ENCODE measurements at regions not wholly inside any gene's neighbourhood (a gene's known extent, or its start where the extent isn't known, plus 50 kb on each side); places are given as distances from the start of the nearest gene placed in this dataset.
"Not testable (repeated sequence)": the region's sequence is repeated elsewhere in the genome, so short reads cannot be mapped to it uniquely, and the experiment has no call there.

GRCh38 chr5:19229179-19229835 is 758.7 kb downstream of the CDH18 start:
- DNase-seq, result no peak

- no peak for DNase-seq
Measured at GRCh38 chr5:19233573-19233972, 754.4 kb downstream of the CDH18 start.

- DNase-seq, result no peak
Measured at GRCh38 chr5:19235101-19235584, 752.9 kb downstream of the CDH18 start.

GRCh38 chr5:19240170-19240569 is 747.8 kb downstream of the CDH18 start:
- DNase-seq, result no peak

- no peak for DNase-seq
Measured at GRCh38 chr5:19241690-19242089, 746.3 kb downstream of the CDH18 start.

GRCh38 chr5:19246191-19246590 is 741.8 kb downstream of the CDH18 start:
- DNase-seq, result not testable (repeated sequence)

GRCh38 chr5:19247302-19247701 is 740.7 kb downstream of the CDH18 start:
- DNase-seq, result no peak

- DNase-seq, result no peak
Measured at GRCh38 chr5:19256036-19256435, 732.0 kb downstream of the CDH18 start.

- DNase-seq, result no peak
Measured at GRCh38 chr5:19258686-19259085, 729.3 kb downstream of the CDH18 start.

GRCh38 chr5:19261879-19262278 is 726.1 kb downstream of the CDH18 start:
- no peak for DNase-seq

- no peak for DNase-seq
Measured at GRCh38 chr5:19264821-19265220, 723.2 kb downstream of the CDH18 start.

- DNase-seq, result no peak
Measured at GRCh38 chr5:19266791-19267190, 721.2 kb downstream of the CDH18 start.

- DNase-seq, result peak; percentile 15
Measured at GRCh38 chr5:19270153-19270552, 717.8 kb downstream of the CDH18 start.

- DNase-seq, result no peak
Measured at GRCh38 chr5:19274578-19274977, 713.4 kb downstream of the CDH18 start.

GRCh38 chr5:19285286-19285685 is 702.7 kb downstream of the CDH18 start:
- no peak for DNase-seq

GRCh38 chr5:19287548-19288277 is 700.3 kb downstream of the CDH18 start:
- DNase-seq, result not testable (repeated sequence)

GRCh38 chr5:19288311-19288710 is 699.7 kb downstream of the CDH18 start:
- not testable (repeated sequence) for DNase-seq

GRCh38 chr5:19297934-19298333 is 690.1 kb downstream of the CDH18 start:
- DNase-seq, result no peak

GRCh38 chr5:19301271-19301670 is 686.7 kb downstream of the CDH18 start:
- no peak for DNase-seq

GRCh38 chr5:19314840-19315239 is 673.2 kb downstream of the CDH18 start:
- DNase-seq, result no peak

GRCh38 chr5:19319252-19319651 is 668.7 kb downstream of the CDH18 start:
- no peak for DNase-seq

GRCh38 chr5:19322716-19323485 is 665.1 kb downstream of the CDH18 start:
- DNase-seq, result no peak

GRCh38 chr5:19334278-19334677 is 653.7 kb downstream of the CDH18 start:
- no peak for DNase-seq
